ENCODE measurements at regions not wholly inside any gene's neighbourhood (a gene's known extent, or its start where the extent isn't known, plus 50 kb on each side); places are given as distances from the start of the nearest gene placed in this dataset.
A peak's percentile ranks its signal among the peaks of the same experiment; 100 is the strongest.
"Not testable (repeated sequence)": the region's sequence is repeated elsewhere in the genome, so short reads cannot be mapped to it uniquely, and the experiment has no call there.

- no peak for DNase-seq (ENCODE audit: low read depth)
Measured at GRCh38 chr15:59896663-59897074, 107.4 kb upstream of the FOXB1 start.

GRCh38 chr15:59894835-59895234 is 109.3 kb upstream of the FOXB1 start:
- DNase-seq (ENCODE audit: low read depth): no peak

GRCh38 chr15:59892985-59893384 is 111.1 kb upstream of the FOXB1 start:
- DNase-seq (ENCODE audit: low read depth): peak; percentile 23

GRCh38 chr15:59887870-59888269 is 116.2 kb upstream of the FOXB1 start:
- not testable (repeated sequence) for DNase-seq (ENCODE audit: low read depth)

- no peak for DNase-seq (ENCODE audit: low read depth)
Measured at GRCh38 chr15:59887211-59887610, 116.9 kb upstream of the FOXB1 start.

- no peak for DNase-seq (ENCODE audit: low read depth)
Measured at GRCh38 chr15:59886441-59886840, 117.7 kb upstream of the FOXB1 start.

GRCh38 chr15:59885832-59886231 is 118.3 kb upstream of the FOXB1 start:
- peak; percentile 18 for DNase-seq (ENCODE audit: low read depth)

- peak; percentile 85 for DNase-seq (ENCODE audit: low read depth)
Measured at GRCh38 chr15:59879506-59880265, 124.4 kb upstream of the FOXB1 start.

- no peak for DNase-seq (ENCODE audit: low read depth)
Measured at GRCh38 chr15:59876140-59876539, 128.0 kb upstream of the FOXB1 start.

GRCh38 chr15:59873644-59874272 is 130.4 kb upstream of the FOXB1 start:
- no peak for DNase-seq (ENCODE audit: low read depth)

- DNase-seq (ENCODE audit: low read depth): no peak
Measured at GRCh38 chr15:59867086-59867855, 136.8 kb upstream of the FOXB1 start.

GRCh38 chr15:59866642-59867041 is 137.5 kb upstream of the FOXB1 start:
- no peak for DNase-seq (ENCODE audit: low read depth)

- peak; percentile 8 for DNase-seq (ENCODE audit: low read depth)
Measured at GRCh38 chr15:59862191-59863155, 141.6 kb upstream of the FOXB1 start.

- DNase-seq (ENCODE audit: low read depth): no peak
Measured at GRCh38 chr15:59847968-59848367, 156.1 kb upstream of the FOXB1 start.

- no peak for DNase-seq (ENCODE audit: low read depth)
Measured at GRCh38 chr15:59845942-59846499, 156.9 kb upstream of the BNIP2 start.

- DNase-seq (ENCODE audit: low read depth): no peak
Measured at GRCh38 chr15:59843609-59844008, 154.5 kb upstream of the BNIP2 start.

GRCh38 chr15:59841036-59841435 is 151.9 kb upstream of the BNIP2 start:
- DNase-seq (ENCODE audit: low read depth): no peak

- no peak for DNase-seq (ENCODE audit: low read depth)
Measured at GRCh38 chr15:59839906-59840305, 150.8 kb upstream of the BNIP2 start.

- DNase-seq (ENCODE audit: low read depth): no peak
Measured at GRCh38 chr15:59838900-59839299, 149.8 kb upstream of the BNIP2 start.

- DNase-seq (ENCODE audit: low read depth): no peak
Measured at GRCh38 chr15:59835776-59836175, 146.7 kb upstream of the BNIP2 start.

- DNase-seq (ENCODE audit: low read depth): no peak
Measured at GRCh38 chr15:59834528-59834927, 145.4 kb upstream of the BNIP2 start.
